LoVo (cell line): ENCODE measurements at regions not wholly inside any gene's neighbourhood (a gene's known extent, or its start where the extent isn't known, plus 50 kb on each side); places are given as distances from the start of the nearest gene placed in this dataset.

ENCODE experiments used
- DNase-seq: peaks from one replicate; pipeline ENCODE4 v3.0.0-alpha.2; 2016; ENCODE audit warnings: low spot score

DNA sequence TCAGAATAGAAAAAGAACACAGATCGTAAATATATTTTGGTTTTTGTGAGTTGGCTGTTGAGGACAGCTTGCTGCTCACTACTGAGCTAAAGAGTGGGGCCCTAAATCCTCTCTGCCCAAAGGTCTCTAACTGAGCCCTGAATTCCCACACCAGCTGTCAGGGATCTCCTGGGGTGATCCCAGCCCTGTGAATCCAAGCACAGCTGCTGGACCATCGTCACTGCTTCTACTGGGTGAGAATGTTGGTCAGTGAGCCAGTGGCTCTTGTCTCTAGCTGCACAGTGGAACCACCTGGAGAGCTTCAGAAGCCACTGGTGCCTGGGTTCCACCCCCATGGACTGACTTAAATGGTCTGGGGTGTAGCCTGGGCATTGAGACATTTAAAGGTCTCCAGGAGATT lies 90.5 kb upstream of the IL12A start:
- no peak for DNase-seq

DNA sequence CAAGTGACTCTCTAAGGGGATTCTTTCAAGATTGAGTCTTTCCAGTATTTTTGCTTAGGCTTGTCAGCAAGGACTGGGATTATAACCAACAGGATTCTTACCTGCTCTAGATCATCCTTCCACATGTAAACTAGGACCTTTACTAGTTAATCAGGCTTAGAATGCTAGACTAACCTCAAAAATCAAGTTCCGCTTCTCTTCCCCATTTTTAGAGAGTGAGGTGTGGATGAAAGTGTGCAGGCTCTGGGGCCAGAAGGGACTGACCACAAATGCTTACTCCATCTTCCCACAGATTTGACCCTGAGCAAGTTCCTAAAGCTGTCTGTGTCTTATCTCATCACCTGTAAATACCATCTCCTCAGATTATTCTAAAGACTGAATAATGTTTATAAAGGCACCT lies 89.5 kb upstream of the IL12A start:
- DNase-seq, result no peak

DNA sequence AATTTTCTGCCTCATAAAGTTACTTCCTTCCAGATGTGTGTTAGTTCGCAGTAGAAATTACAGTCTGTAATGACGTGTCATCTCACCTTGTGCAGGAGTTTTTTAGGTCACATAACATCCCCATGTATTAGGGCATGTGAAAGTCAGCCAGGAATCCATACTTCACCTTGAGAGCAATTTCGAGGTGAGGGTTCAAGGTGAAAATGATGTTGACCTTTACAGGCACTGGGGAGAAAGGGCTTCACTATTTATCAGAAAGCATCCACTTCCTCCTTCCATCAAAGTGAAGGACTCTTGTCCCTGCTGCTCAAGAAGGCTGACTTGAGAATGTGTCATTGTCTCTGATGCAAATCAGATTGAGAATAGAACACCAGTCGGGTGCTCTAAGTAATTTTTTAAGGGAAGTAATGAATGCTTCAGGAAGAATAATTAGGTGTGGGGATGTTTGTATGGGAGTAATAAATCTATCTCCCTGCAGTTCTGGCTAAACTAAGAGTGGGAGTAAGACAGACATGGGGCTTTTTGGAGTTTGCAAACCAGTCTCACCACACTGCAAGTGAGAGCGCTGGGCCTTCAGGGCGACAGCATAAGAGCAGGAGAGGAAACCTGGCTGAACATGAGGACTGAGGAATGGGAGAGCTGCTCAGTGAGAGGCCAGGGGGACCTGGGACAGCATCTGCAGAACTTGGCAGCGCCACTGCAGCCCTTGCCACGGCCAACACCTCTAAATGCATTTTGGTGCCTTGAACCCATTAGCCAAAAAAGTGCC lies 85.9 kb upstream of the IL12A start:
- DNase-seq, result no peak

DNA sequence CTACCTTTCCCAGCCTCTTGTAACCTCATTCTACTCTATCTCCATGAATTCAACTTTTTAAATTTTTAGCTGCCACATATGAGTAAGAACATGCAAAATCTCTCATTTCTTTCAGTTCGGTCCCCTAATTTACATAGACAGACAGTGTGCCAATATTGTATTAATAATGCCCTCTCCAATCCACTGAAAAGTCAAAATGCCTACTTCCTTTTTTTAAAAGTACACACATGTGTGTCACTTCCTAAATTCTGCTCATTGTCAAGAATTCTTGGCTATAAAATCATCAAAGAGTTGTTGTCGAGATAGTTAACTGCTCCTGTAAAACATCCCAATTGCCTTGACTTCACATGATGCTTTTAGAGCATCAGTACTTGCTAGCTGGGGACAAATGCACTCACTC lies 84.2 kb upstream of the IL12A start:
- DNase-seq, result no peak

DNA sequence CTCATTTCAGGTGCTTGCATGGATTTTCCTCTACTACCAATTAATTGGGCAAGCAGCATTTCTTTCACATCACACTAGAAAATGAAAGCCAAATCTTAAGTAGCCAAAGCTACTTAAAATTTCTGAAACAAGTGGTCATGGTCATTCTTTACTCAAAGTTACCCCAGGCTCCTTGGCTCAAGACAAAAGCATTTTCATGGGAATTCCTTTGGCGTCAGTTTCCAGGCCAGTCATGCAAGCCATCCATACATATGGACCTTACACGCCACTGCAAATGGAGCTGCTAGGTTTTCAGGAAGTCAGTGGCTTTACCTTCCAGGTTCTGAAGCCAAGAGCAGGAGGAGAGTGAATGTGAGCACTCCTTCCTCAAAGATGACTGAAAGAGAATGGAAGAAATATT lies 83.7 kb upstream of the IL12A start:
- DNase-seq, result no peak

DNA sequence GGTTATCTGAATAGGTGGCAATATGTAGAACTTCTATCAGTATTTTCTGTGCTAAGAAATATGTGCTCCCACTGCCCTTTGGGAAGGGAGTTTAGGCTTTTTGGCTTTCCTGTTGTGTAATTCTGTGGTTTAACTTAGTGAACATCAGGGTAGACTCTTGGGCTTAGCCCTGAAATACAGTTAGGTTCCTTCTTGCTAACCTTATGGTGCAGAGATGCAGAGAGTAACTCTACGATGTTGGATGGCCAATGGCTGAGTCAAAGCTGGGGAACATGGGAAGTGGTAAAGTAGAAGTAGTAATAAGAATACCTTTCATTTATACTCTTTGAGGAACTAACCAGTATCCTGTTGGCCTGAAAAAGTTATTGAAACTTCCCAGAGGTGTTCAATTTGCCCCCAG lies 80.8 kb upstream of the IL12A start:
- DNase-seq, result no peak

DNA sequence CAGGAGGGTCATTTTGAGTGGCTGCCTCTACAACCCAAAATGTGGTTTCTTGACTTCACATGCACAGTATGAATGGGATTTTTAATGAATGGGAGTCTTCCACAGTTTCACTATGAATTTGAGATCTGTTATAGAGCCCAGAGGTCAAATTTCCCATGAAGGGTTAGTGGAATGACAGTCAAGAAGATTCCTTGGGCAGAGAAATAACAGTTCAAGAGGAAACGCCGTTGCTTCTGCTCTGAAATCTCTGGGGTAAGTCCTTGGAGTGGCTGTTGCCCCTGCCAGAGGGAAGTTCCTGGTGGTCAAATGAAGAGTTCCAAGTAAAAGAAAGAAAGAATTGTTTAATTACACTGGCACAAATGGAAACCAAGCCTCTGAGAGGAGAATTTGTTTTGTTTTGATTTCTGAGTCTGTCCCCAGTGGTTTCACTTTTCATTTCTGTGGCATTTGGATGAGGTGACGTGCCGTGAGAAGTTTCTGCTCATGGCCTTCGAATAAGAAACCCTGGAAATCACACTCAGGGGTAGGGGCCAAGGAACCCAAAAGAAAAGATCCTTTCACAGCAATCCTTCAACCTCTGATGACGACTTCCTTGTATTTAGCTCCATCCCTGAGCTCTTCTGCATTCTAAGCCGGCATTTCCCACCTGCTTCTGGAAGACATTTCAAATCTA lies 77.5 kb upstream of the IL12A start:
- peak; percentile 12 for DNase-seq

DNA sequence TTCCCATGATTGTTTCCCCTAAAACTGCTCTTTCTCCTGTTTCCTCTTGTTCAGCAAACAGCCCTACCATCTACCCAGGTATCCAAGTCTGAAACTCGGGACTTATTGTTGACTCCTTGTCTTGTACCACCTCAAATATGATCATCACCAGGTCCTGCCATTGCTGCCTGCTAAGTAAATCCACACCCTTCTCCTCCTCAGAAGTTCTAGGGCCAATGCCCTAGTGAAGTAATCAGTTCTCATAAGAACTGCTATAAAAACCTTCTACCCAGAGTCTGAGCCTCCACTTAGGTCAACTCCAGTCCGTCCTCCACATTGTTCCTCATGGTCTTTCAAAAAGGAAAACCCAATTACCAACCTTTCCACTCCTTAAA lies 77.0 kb upstream of the IL12A start:
- no peak for DNase-seq

DNA sequence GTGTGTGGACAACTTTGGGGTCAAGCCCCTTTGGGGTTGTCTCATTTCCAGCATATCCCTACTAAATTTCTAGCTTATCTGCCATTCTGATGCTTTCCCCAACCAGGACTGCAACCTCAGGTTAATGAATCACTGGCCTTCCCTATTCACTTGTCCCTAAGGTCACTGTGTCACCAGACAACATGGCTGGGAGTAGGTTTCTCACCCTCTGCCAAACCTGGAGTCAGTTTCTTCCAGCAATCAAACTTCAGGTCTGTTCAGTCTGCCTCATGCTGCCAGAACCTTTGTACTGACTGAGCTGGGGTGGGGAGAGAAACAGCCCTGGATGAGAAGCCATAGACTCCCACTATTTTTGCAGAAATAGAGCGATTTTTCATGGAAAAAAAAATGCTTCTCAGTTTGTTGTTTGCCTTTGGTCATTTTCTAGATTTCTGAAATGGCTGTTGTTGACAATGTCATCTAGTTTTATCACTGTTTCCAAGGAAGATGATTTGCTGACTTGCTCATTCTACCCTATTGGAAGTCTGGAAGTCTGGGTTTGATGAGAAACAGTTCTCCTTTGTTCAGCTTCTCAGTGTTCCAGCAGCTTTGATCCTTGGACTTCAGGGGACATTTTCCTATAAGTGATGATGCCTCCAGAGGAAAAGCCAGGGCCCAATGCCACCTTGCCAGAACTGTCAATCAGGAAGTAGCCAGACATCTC lies 74.8 kb upstream of the IL12A start:
- no peak for DNase-seq

DNA sequence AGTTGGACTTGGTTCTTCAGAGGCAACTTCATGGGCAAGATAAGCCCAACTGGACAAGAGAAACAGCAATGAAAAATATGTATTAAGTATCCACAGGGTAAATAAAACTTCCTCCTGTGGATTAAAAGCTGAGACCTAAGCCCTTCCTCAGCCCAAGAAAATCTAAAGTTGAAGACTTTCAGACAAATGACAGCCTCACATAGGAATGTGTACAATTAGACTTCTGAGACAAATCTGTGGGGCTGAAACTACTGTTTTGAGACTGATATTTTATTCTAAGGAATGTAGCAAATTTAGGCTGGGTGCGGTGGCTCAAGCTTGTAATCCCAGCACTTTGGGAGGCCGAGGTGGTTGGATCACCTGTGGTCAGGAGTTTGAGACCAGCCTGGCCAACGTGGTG lies 74.2 kb upstream of the IL12A start:
- DNase-seq, result no peak

DNA sequence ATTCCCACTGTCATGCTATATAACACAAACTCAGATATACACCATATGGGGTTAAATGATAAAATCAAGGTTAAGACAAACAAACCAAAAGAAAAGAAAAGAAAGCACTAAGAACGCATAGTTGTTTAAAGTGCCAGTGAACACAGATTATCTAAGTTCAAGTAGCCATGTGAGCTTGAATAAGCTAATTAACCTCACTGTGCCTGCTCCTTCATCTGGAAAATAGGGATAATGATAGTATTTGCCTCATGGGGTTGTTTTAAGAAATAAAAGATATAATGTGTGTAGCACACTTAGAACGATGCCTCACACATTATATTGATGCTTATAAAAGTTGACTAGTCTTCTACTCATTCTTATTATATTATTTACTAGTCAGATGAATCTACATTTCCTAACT lies 72.6 kb upstream of the IL12A start:
- DNase-seq, result no peak

DNA sequence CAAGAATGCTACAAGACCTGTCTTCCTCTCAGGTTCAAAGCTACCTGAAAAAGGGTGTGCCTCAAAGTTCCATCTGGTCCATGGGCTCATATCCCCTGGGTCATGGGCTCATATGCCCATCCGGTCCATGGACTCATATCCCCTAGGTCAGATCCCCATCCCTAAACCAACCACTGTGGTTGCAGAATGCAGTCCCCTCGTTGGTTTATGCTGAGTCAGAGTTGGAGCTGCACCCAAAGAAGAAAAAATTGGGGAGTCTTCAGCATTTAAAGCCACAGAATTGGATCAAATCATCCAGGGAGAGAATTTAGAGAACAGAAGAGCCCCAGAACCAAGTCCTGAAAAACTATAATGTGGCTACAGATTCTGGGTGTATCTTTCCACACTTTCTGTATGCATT lies 71.5 kb upstream of the IL12A start:
- no peak for DNase-seq

DNA sequence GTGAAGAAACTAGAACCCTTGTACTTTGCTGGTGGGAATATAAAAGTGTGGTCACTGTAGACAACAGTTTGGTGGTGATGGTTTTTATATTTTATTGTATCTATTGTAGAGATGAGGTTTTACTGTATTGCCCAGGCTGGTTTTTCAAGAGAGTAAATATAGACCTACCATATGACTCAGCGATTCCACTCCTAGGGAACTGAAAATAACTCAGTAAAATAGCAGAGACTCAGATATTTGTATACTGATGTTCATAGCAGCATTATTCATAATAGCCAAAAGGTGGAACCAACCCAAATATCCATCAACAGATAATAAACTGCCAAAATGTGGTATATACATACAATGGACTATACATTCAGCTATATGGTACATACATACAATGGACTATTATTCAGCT lies 68.8 kb upstream of the IL12A start:
- no peak for DNase-seq

DNA sequence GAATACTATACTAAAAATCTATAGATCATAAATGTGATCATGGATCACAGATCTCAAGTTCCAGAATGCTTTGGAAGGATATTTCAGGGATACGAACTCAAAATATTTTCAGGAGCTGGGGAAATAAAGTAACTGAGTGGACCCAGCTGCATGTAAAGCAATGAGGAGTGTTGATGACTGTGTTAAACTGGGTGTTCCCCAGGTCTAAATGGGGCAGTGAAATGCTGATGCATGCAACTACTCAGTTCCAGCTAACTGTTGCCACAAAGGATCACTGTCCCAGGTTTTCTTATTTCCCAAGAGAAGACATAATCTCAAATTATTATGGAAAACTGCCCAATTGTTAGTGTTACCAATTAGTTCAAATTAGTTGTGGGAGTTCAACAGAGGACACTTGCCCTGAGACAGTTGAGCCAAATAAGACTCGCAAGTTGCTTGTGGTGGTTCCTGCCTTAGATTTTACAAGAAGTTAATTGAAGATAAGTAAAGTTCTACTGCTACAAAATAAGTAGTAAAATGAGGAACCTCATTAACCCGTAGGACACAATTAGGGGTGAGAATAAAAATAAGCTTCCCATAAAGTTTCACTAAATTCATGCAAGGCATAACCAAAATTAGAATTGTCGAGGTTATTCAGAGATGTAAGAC lies 66.3 kb upstream of the IL12A start:
- DNase-seq, result no peak

DNA sequence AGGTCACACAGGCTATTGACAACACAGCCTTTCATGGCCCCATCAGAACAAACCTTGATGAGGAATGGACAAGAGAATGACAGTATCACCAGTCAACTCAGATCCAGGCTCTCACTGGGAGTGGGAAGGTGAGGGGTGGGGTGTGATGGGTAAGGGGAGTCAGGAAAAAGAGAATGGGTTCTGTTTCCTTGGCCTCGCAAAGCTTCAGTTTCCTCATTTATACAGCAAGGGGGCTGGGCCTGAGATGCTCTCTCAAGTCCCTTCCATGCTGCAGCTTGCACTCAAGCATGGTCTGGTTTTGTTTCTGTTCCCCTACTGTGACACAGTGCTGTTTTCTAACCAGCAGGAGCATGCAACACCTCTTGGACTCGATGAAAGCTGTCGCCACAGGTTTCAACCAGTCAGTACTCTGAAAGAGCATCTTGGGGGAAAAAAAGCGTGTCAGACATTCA lies 65.7 kb upstream of the IL12A start:
- DNase-seq, result no peak

DNA sequence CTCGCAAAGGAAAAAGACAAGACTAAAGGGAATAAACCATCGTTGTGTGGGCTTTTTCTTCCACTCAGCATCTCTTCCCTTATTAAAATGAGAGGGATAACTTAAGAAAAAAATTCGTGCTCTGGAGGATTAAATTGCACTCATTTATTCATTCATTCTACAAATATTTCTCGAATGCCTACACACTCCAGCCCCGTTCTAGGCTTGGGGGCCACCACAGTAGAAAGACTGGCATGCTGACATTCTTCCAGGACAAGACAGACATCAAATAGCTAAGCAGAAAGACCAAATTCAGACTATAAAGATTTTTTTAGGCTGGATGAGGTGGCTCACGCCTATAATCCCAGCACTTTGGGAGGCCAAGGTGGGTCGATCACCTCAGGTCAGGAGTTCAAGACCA lies 65.3 kb upstream of the IL12A start:
- no peak for DNase-seq

DNA sequence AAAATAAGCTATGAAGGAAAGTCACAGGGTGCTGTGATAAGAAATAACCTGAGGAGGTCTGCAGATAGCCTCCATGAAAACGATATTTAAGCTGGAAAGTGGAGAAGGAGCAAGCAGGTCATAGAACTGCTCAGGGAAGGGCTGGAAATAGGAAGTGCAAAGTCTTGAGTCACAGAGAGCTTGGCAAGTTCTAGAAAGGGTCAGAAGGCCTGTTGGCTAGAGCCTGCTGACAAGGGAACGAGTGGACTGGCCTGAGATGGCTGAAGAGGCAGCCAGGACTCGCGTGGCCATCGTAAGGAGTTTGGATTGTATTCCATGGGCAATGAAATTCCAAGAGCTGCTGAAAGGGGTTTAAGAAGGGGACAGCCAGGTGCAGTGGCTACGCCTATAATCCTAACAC lies 64.7 kb upstream of the IL12A start:
- no peak for DNase-seq

DNA sequence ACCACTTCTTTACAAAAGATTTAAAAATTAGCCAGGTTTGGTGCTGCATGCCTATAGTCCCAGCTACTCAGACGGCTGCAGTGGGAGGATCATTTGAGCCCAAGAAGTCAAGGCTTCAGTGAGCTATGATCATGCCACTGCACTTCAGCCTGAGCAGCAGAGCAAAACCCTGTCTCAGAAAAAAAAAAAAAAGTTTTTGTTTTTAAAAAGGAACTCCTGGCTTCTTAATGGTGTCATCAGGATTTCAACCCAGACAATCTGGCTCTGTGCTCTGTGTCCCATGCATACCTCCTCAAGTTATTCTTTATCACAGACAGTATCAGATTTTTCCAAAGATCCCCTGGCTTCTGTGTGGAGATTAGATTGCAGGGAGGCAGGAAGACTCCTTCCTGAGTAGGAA lies 64.2 kb upstream of the IL12A start:
- DNase-seq, result no peak

DNA sequence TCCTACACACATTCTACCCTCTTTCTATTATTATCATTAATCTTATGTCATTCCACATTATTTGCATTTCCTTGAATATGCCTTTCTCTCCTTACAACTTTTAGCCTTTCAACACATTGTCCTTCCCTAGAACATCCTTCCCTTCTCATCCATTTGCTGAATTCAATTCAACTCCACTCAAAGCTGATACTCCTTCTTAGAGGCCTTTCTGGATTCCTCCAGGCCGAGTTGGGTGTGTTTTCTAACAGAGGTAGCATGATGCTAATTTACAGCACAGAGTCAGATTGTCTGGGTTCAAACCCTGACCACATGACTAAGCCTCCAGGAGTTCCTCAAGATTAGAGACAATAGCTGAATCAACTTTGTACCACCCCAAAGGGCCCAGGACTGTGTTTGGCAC lies 63.4 kb upstream of the IL12A start:
- no peak for DNase-seq

DNA sequence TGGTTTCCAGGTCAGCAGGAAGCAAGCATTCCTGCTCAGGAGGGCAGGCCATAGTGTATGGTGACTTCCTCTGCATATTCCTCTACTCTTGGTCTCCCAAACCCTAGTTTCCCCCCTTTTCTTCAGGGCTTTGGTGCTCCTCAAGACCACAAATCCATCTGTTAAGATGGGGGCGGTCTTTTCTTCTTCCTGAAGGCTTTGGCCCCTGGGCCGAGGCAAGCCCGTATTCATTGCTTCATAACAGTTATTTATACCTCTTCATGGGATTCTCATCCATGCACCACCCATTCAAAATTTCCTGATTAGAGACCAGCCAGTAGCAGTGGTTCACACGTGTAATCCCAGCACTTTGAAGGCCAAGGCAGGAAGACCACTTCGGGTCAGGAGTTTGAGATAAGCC lies 62.1 kb upstream of the IL12A start:
- DNase-seq, result no peak

DNA sequence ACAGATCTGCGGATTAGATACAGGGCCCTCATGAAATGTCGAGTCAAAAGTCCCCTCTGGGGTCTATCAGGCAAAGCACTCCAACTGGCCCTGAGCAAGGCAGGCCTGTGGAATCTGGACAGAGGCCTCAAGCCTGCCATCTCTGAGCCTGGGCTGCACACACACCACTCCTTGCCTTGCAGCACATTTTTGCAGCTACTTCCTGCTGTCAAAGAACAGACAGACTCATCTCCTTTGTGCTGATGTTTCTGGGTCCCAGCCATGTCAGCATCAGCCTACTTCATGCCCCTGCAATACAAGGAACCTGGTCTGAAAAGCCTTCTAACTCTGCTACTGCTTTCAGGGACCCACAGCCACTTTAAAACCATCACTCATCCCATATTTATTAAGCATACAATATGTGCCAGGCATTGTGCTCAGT lies 60.6 kb upstream of the IL12A start:
- no peak for DNase-seq

DNA sequence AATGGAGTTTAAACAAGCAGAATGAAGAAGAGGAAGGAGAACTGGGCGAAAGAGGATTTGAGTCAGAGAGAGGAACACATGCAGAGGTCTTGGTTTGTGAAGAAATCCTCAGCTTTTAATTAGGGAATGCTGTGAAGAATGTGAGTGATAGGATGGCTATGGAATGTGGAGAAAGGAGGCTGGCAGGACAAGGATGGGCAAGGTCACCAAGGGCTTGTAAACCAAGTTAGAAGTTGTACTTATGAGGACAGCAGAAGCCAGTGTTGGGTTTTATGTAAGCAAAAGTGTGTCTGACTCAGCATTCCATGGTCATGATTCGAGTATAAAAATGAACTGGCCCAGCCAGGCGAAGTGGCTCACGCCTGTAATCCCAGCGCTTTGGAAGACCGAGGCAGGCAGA lies 60.0 kb upstream of the IL12A start:
- peak; percentile 57 for DNase-seq
